Fibroblast of lung (primary cell): ENCODE measurements at regions not wholly inside any gene's neighbourhood (a gene's known extent, or its start where the extent isn't known, plus 50 kb on each side); places are given as distances from the start of the nearest gene placed in this dataset.

Source experiments
- DNase-seq, 2 donors: peaks; one replicate each; pipeline versions ENCODE4 v3.0.0 to v3.0.0-alpha.2; 2010; ENCODE audit warnings: low read depth in 2 of 2
- H2AFZ ChIP-seq: 2 replicates; pipeline ENCODE4 v1.5.1; 2012; ENCODE audit warnings: low read length, control low read depth, inconsistent platforms
- H3K27ac ChIP-seq: 2 replicates; pipeline ENCODE4 v1.5.1; 2011; ENCODE audit warnings: low read length, control low read depth; ENCODE audit not compliant: insufficient read depth
- H3K27me3 ChIP-seq: 2 replicates; pipeline ENCODE4 v1.5.1; 2011; ENCODE audit warnings: mild to moderate bottlenecking, low read length; ENCODE audit not compliant: control insufficient read depth, insufficient read depth
- H3K36me3 ChIP-seq: 2 replicates; pipeline ENCODE4 v1.5.1; 2011; ENCODE audit warnings: low read length; ENCODE audit not compliant: control insufficient read depth, insufficient read depth
- H3K4me1 ChIP-seq: 2 replicates; pipeline ENCODE4 v1.5.1; 2011; ENCODE audit warnings: low read length; ENCODE audit not compliant: control insufficient read depth, insufficient read depth; ENCODE audit errors: extremely low read depth
- H3K4me2 ChIP-seq: 2 replicates; pipeline ENCODE4 v1.5.1; 2011; ENCODE audit warnings: low read length, control low read depth; ENCODE audit not compliant: insufficient read depth; ENCODE audit errors: extremely low read depth
- H3K4me3 ChIP-seq, 4 experiments: fragments of 200-600 bp in 1 of 4; sonication (generic) in 1 of 4; replicated peaks in 1 of 4; 2 replicates each; pipeline ENCODE4 v1.5.1; 2011 to 2016; ENCODE audit warnings: low read length in 4 of 4, low read depth in 3 of 4, mild to moderate bottlenecking in 3 of 4, control low read depth in 2 of 4, inconsistent platforms in 1 of 4, mixed read lengths in 1 of 4; ENCODE audit not compliant: insufficient read depth in 1 of 4; ENCODE audit errors: control extremely low read depth in 1 of 4
- H3K79me2 ChIP-seq: 2 replicates; pipeline ENCODE4 v1.5.1; 2012; ENCODE audit warnings: mild to moderate bottlenecking, low read length, inconsistent platforms; ENCODE audit not compliant: control insufficient read depth, insufficient read depth
- H3K9ac ChIP-seq: 2 replicates; pipeline ENCODE4 v1.5.1; 2011; ENCODE audit warnings: mild to moderate bottlenecking, low read length, control low read depth; ENCODE audit not compliant: insufficient read depth
- H3K9me3 ChIP-seq: 2 replicates; pipeline ENCODE4 v1.5.1; 2012; ENCODE audit warnings: low read depth, low read length; ENCODE audit not compliant: control insufficient read depth, insufficient read depth
- H4K20me1 ChIP-seq: 2 replicates; pipeline ENCODE4 v1.5.1; 2011; ENCODE audit warnings: low read length; ENCODE audit not compliant: control insufficient read depth, insufficient read depth; ENCODE audit errors: extremely low read depth
- EZH2 ChIP-seq: IDR thresholded peaks from 2 replicates; pipeline ENCODE4 v1.5.1; 2012; ENCODE audit warnings: low read length, control low read depth, mild to moderate bottlenecking; ENCODE audit errors: missing control alignments
- TF ChIP-seq, protein P1 (sequence below), 2 donors: IDR thresholded peaks in 1 of 2; conservative IDR thresholded peaks in 1 of 2; 1 replicate in 1 of 2; 2 replicates in 1 of 2; pipeline ENCODE4 v1.5.1; 2011 to 2012; ENCODE audit warnings: low read length in 2 of 2, control low read depth in 1 of 2, inconsistent platforms in 1 of 2, low read depth in 1 of 2, mild to moderate bottlenecking in 1 of 2

DNA sequence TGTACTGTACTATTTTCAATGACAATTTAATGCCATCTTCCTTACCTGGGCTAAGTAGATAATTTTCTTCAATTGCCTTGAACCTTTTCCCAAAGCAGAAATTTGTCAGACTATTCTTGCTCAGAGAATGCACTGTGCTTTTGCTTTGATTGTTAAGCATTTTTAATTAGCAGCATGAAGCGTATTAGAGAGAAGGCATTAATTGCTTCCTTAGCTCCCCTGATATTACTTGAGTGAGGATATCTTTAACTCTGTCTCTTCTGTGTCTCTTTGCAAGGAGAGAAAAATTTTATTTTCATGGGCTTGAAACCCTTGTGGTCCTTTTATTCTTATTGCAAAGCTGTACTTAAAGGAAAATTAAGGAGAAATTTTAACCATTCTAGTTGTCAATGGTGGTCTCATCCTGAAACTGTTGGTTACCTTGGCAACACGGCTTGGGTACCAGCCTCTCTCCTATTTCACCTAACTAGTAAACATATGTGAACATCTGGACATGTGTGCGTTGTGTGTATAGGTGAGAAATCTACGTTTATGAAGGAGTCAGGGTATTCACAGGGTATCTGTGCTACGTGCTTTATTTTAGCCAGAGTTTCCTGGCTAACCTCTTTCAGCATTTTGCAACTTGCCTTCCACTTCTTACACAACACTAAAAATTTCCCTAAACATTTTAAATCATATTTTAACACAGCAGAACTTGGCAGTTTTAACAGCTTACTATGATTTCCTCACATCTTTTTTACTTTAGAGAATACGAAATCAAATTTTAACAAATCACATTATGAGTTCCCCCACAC is 225.5 kb downstream of the KLF5 start:
- DNase-seq, result no peak
- H3K27me3 ChIP-seq, result no peaks in the 10 kb centered on the region
- H2AFZ ChIP-seq, result no peak overlapping the region
- TF ChIP-seq, protein P1, sequence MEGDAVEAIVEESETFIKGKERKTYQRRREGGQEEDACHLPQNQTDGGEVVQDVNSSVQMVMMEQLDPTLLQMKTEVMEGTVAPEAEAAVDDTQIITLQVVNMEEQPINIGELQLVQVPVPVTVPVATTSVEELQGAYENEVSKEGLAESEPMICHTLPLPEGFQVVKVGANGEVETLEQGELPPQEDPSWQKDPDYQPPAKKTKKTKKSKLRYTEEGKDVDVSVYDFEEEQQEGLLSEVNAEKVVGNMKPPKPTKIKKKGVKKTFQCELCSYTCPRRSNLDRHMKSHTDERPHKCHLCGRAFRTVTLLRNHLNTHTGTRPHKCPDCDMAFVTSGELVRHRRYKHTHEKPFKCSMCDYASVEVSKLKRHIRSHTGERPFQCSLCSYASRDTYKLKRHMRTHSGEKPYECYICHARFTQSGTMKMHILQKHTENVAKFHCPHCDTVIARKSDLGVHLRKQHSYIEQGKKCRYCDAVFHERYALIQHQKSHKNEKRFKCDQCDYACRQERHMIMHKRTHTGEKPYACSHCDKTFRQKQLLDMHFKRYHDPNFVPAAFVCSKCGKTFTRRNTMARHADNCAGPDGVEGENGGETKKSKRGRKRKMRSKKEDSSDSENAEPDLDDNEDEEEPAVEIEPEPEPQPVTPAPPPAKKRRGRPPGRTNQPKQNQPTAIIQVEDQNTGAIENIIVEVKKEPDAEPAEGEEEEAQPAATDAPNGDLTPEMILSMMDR (conservative IDR thresholded peaks at IDR 0.05 in 1 of 2, IDR thresholded peaks at IDR 0.05 in 1 of 2; ENCODE audit: low read depth in 1 of 2, low read length in 2 of 2), result no peak
- no peak for TF ChIP-seq EZH2
- H3K4me2 ChIP-seq, result no peak overlapping the region
- H3K36me3 ChIP-seq, result no peaks in the 10 kb centered on the region
- H3K79me2 ChIP-seq, result no peaks in the 10 kb centered on the region
- H3K4me1 ChIP-seq, result no peaks in the 10 kb centered on the region
- H3K4me3 ChIP-seq, result no peak overlapping the region
- no peak overlapping the region for H3K27ac ChIP-seq
- H3K9ac ChIP-seq, result no peak overlapping the region
- no peaks in the 10 kb centered on the region for H4K20me1 ChIP-seq
- H3K9me3 ChIP-seq, result no peaks in the 10 kb centered on the region

GRCh38 chr13:73283636-73284035 is 224.8 kb downstream of the KLF5 start:
- H3K9ac ChIP-seq, result no peak overlapping the region
- H3K27ac ChIP-seq, result no peak overlapping the region
- H3K4me1 ChIP-seq, result no peaks in the 10 kb centered on the region
- H3K9me3 ChIP-seq, result no peaks in the 10 kb centered on the region
- H2AFZ ChIP-seq, result no peak overlapping the region
- H3K79me2 ChIP-seq, result no peaks in the 10 kb centered on the region
- H3K36me3 ChIP-seq, result no peaks in the 10 kb centered on the region
- H3K4me3 ChIP-seq, result no peak overlapping the region
- TF ChIP-seq, protein P1 (conservative IDR thresholded peaks at IDR 0.05 in 1 of 2, IDR thresholded peaks at IDR 0.05 in 1 of 2; ENCODE audit: low read depth in 1 of 2, low read length in 2 of 2), result no peak
- no peak for TF ChIP-seq EZH2
- no peaks in the 10 kb centered on the region for H4K20me1 ChIP-seq
- H3K27me3 ChIP-seq, result no peaks in the 10 kb centered on the region
- DNase-seq, result no peak
- no peak overlapping the region for H3K4me2 ChIP-seq

DNA sequence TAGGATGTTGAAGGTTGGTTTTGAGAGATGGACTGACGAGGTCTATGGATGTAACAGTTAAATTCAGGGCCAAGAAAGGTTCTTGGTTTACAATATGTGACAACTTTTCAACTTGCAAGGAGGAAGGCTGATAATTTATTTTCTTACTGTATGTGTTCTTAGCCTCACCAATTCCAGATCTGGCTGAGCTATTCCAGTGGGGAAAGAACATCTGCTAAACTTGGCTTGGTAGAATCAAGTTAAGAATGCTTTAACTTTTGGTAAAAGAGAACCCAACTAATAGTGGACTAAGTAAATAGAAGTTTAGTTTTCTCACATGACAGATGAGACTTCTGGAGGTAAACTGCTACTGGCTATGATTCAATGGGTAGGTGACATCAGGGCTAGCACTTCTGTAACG is 222.9 kb downstream of the KLF5 start:
- Histone ChIP-seq H3K36me3 (no peaks in the 10 kb centered on the region), H2AFZ (no peak overlapping the region), H3K9ac (no peak overlapping the region), H3K79me2 (no peaks in the 10 kb centered on the region), H3K9me3 (no peaks in the 10 kb centered on the region), H3K27me3 (no peaks in the 10 kb centered on the region), H3K4me3 (no peak overlapping the region), H3K27ac (no peak overlapping the region), H3K4me2 (no peak overlapping the region), H3K4me1 (no peaks in the 10 kb centered on the region), H4K20me1 (no peaks in the 10 kb centered on the region)
- DNase-seq, result no peak
- no peak for TF ChIP-seq EZH2
- TF ChIP-seq, protein P1 (conservative IDR thresholded peaks at IDR 0.05 in 1 of 2, IDR thresholded peaks at IDR 0.05 in 1 of 2; ENCODE audit: low read depth in 1 of 2, low read length in 2 of 2), result no peak
